T-helper 1 cell treated with Interleukin-12 subunit alpha and Interleukin-12 subunit beta and Interleukin-4 antibody, amounts not matched to agents 30 μg/mL and 1 μg/mL, for 36 hours (primary cell): ENCODE measurements at regions not wholly inside any gene's neighbourhood (a gene's known extent, or its start where the extent isn't known, plus 50 kb on each side); places are given as distances from the start of the nearest gene placed in this dataset.
"Not testable (repeated sequence)": the region's sequence is repeated elsewhere in the genome, so short reads cannot be mapped to it uniquely, and the experiment has no call there.

ENCODE experiments used
- H3K27ac Mint-ChIP-seq: one replicate; pipeline ENCODE4 v1.8.0; 2021; ENCODE audit warnings: mild to moderate bottlenecking, mixed read lengths
- H3K27me3 Mint-ChIP-seq: one replicate; pipeline ENCODE4 v1.8.0; 2021; ENCODE audit warnings: low read depth, mixed read lengths
- H3K36me3 Mint-ChIP-seq: one replicate; pipeline ENCODE4 v1.8.0; 2021; ENCODE audit warnings: low read depth, mixed read lengths
- H3K4me1 Mint-ChIP-seq: one replicate; pipeline ENCODE4 v1.8.0; 2021; ENCODE audit warnings: low read depth, mixed read lengths
- H3K4me3 Mint-ChIP-seq: one replicate; pipeline ENCODE4 v1.8.0; 2021; ENCODE audit warnings: mild to moderate bottlenecking, moderate library complexity, mixed read lengths
- H3K9me3 Mint-ChIP-seq: one replicate; pipeline ENCODE4 v1.8.0; 2021; ENCODE audit warnings: mixed read lengths

GRCh38 chr14:87020106-87020505 is 972.9 kb downstream of the GALC start:
- H3K4me3 Mint-ChIP-seq, H3K36me3 Mint-ChIP-seq, H3K27me3 Mint-ChIP-seq, H3K4me1 Mint-ChIP-seq, H3K9me3 Mint-ChIP-seq, H3K27ac Mint-ChIP-seq: not testable (repeated sequence)

DNA sequence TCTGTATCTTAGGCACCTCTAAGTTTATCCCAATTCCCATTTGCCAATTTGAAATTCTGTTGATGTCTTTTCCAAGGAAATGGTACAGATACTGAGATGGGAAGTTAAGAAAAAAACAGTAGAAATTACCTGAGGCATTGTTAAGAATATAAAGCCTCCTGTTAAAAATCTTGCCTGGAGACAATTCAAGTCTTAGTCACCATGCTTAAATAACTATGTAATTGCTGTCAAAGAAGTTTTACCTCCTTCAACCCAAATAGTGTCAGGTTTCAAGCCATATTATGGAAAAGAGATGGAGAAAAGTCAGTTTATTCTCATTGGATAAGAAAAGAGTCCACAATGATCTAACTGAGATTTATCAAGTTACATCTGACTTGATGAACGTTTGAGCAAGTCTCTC is 974.7 kb downstream of the GALC start:
- no peaks in the 10 kb centered on the region for H3K36me3 Mint-ChIP-seq
- H3K4me3 Mint-ChIP-seq: no peak overlapping the region
- H3K4me1 Mint-ChIP-seq: no peaks in the 10 kb centered on the region

GRCh38 chr14:87017335-87017734 is 975.6 kb downstream of the GALC start:
- Mint-ChIP-seq H3K9me3 (no peaks in the 10 kb centered on the region), H3K27me3 (no peaks in the 10 kb centered on the region), H3K27ac (no peak overlapping the region), H3K4me3 (no peak overlapping the region), H3K4me1 (no peaks in the 10 kb centered on the region), H3K36me3 (no peaks in the 10 kb centered on the region)

More for the DNA sequence above, 974.7 kb downstream of the GALC start:
- no peak overlapping the region for H3K27ac Mint-ChIP-seq
- no peaks in the 10 kb centered on the region for H3K27me3 Mint-ChIP-seq
- no peaks in the 10 kb centered on the region for H3K9me3 Mint-ChIP-seq

DNA sequence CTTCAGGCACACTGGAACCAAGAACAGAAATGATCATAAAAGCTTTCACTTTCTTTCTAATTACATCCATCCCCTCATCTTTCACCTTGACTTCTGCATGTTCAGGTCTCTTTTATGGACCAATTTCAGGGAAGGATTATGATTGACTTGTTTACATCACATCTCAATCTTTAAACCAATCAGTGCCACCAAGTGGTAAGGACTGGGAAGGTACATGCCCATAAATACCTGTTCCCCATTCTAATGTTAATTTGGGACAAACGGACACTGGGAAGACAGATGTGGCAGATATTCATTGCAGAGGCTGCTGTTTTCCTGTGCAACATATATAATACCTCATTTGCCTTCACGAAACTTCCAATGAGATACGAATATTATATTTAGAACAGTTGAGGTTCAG is 978.1 kb downstream of the GALC start:
- H3K4me3 Mint-ChIP-seq: no peak overlapping the region
- no peaks in the 10 kb centered on the region for H3K27me3 Mint-ChIP-seq

GRCh38 chr14:87013583-87013982 is 979.4 kb downstream of the GALC start:
- H3K27me3 Mint-ChIP-seq: no peaks in the 10 kb centered on the region
- H3K4me3 Mint-ChIP-seq: no peak overlapping the region
- H3K4me1 Mint-ChIP-seq: no peaks in the 10 kb centered on the region
- H3K36me3 Mint-ChIP-seq: no peaks in the 10 kb centered on the region
- no peaks in the 10 kb centered on the region for H3K9me3 Mint-ChIP-seq
- H3K27ac Mint-ChIP-seq: no peak overlapping the region

More for the DNA sequence above, 978.1 kb downstream of the GALC start:
- Mint-ChIP-seq H3K4me1 (no peaks in the 10 kb centered on the region), H3K36me3 (no peaks in the 10 kb centered on the region), H3K9me3 (no peaks in the 10 kb centered on the region), H3K27ac (no peak overlapping the region)

DNA sequence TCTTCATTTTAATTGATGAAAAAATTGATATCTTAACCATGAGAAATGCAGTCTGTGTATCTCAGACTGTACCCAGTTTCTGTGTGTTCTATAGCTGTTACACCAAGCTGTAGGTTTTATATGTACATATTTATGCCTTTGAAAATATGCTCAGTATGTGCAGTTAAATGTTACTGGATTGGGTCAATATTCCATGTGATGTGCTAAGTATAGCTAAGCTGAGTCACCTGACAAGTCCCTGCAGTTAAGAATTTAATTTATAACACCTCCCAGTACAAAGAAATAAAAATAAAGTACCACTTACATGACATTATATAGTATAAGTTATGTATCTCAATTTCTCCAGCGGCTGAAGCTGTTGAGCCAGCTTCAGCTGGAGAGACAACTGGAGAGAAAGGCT is 984.0 kb downstream of the GALC start:
- Mint-ChIP-seq H3K27ac (no peak overlapping the region), H3K4me3 (no peak overlapping the region), H3K36me3 (no peaks in the 10 kb centered on the region), H3K9me3 (peaks cover 4% of the 10 kb centered on the region), H3K27me3 (no peaks in the 10 kb centered on the region), H3K4me1 (no peaks in the 10 kb centered on the region)

GRCh38 chr14:87005280-87005679 is 987.7 kb downstream of the GALC start:
- no peak overlapping the region for H3K27ac Mint-ChIP-seq
- peaks cover 4% of the 10 kb centered on the region for H3K9me3 Mint-ChIP-seq
- H3K27me3 Mint-ChIP-seq: no peaks in the 10 kb centered on the region
- no peaks in the 10 kb centered on the region for H3K36me3 Mint-ChIP-seq
- no peaks in the 10 kb centered on the region for H3K4me1 Mint-ChIP-seq
- no peak overlapping the region for H3K4me3 Mint-ChIP-seq

- Mint-ChIP-seq H3K9me3 (peaks cover 1% of the 10 kb centered on the region), H3K36me3 (no peaks in the 10 kb centered on the region), H3K27ac (no peak overlapping the region), H3K4me3 (no peak overlapping the region), H3K4me1 (no peaks in the 10 kb centered on the region), H3K27me3 (no peaks in the 10 kb centered on the region)
Observed at GRCh38 chr14:87002776-87003175, 990.2 kb downstream of the GALC start.

DNA sequence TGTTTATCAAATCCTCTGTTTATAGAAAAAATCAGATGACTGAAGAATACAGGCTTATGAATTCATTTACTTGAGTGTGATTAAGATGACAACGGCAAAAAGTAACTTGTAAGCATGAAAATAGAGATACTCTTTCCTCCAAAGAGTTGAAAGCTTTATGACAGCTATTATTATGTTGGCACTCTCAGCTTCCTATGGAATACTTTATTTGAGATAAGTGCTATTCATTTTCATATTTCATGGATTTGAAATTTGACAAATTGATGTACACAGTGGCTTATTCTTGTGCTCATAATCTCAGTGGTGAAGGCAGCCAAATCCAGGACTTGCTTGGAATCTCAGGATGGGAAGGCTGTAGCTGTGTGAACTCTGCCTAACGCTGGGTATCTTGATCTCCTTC is 991.6 kb downstream of the GALC start:
- Mint-ChIP-seq H3K27ac (no peak overlapping the region), H3K4me1 (no peaks in the 10 kb centered on the region), H3K4me3 (no peak overlapping the region), H3K9me3 (no peaks in the 10 kb centered on the region), H3K36me3 (no peaks in the 10 kb centered on the region), H3K27me3 (no peaks in the 10 kb centered on the region)

- H3K9me3 Mint-ChIP-seq: no peaks in the 10 kb centered on the region
- no peaks in the 10 kb centered on the region for H3K27me3 Mint-ChIP-seq
- H3K27ac Mint-ChIP-seq: no peak overlapping the region
- no peaks in the 10 kb centered on the region for H3K4me1 Mint-ChIP-seq
- H3K36me3 Mint-ChIP-seq: no peaks in the 10 kb centered on the region
- no peak overlapping the region for H3K4me3 Mint-ChIP-seq
Observed at GRCh38 chr14:87000081-87000480, 992.9 kb downstream of the GALC start.

GRCh38 chr14:86999036-86999435 is 993.9 kb downstream of the GALC start:
- Mint-ChIP-seq H3K36me3 (no peaks in the 10 kb centered on the region), H3K4me3 (no peak overlapping the region), H3K27ac (no peak overlapping the region), H3K27me3 (no peaks in the 10 kb centered on the region), H3K9me3 (no peaks in the 10 kb centered on the region), H3K4me1 (no peaks in the 10 kb centered on the region)

DNA sequence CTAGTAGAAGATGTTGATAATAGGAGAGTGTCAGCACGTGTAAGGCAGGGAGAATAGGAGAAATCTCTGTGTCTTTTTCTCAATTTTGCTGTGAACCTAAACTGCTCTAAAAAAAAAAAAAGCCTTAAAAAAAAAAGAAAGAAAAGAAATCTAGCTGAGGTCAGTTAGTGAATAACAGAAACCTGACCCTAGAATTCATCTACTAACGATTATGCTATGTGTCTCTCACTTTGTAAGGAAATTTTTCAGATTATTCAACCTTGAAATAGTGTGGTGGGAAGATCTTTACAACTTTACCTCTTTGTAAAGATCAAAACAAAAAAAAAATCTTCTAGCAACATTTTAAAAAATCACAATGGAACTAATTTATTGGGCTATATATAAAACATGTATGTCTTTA is 995.7 kb downstream of the GALC start:
- Mint-ChIP-seq H3K4me1 (no peaks in the 10 kb centered on the region), H3K27me3 (no peaks in the 10 kb centered on the region), H3K36me3 (no peaks in the 10 kb centered on the region), H3K27ac (no peak overlapping the region), H3K9me3 (no peaks in the 10 kb centered on the region), H3K4me3 (no peak overlapping the region)

- Mint-ChIP-seq H3K4me1 (no peaks in the 10 kb centered on the region), H3K27me3 (no peaks in the 10 kb centered on the region), H3K9me3 (no peaks in the 10 kb centered on the region), H3K4me3 (no peak overlapping the region), H3K36me3 (no peaks in the 10 kb centered on the region), H3K27ac (no peak overlapping the region)
Observed at GRCh38 chr14:86990396-86990795, 1002.6 kb downstream of the GALC start.

GRCh38 chr14:86989285-86989684 is 1003.7 kb downstream of the GALC start:
- no peaks in the 10 kb centered on the region for H3K36me3 Mint-ChIP-seq
- no peaks in the 10 kb centered on the region for H3K4me1 Mint-ChIP-seq
- H3K27me3 Mint-ChIP-seq: no peaks in the 10 kb centered on the region
- no peak overlapping the region for H3K4me3 Mint-ChIP-seq
- no peaks in the 10 kb centered on the region for H3K9me3 Mint-ChIP-seq
- no peak overlapping the region for H3K27ac Mint-ChIP-seq

DNA sequence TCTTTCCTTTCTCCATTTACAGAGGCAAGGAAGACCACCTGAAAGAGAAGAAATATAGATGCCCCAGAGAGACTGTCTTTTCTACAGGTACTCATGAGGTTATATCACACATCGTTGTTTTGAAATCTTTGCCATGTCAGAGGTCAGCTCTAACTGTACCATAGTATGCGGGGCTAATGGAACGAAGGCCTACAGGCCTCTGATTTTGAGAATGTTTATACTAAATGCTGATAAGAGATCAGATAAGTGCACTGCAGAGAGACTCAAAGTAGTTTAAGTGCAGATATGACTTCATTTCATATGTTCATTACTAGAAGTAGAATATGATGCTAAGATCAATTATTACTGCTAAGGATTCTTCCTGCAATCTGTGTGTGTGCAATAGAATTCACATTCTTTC is 1005.0 kb downstream of the GALC start:
- H3K4me1 Mint-ChIP-seq: no peaks in the 10 kb centered on the region
- no peaks in the 10 kb centered on the region for H3K27me3 Mint-ChIP-seq
- H3K27ac Mint-ChIP-seq: no peak overlapping the region
- peaks cover 3% of the 10 kb centered on the region for H3K9me3 Mint-ChIP-seq
- H3K36me3 Mint-ChIP-seq: no peaks in the 10 kb centered on the region
- no peak overlapping the region for H3K4me3 Mint-ChIP-seq

DNA sequence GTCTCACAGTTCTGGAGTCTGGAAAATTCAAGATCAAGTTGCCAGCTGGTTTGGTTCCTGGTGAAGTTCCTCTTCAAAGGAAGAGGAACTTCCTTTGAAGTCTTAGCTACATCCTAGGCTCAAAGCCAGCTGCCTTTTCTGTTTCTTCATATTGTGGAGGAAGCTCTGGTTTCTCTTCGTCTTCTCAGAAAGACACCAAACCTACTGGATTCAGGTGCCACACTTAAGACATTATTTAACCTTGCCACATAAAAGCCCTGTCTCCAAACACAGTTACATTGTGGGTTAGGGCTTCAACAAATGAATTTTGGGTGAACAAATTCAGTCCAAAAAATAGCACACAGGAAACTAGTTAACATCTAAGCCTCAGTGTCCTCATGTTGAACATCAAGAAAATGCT is 1019.8 kb downstream of the GALC start:
- H3K4me3 Mint-ChIP-seq: no peak overlapping the region
- no peaks in the 10 kb centered on the region for H3K36me3 Mint-ChIP-seq
- H3K27ac Mint-ChIP-seq: no peak overlapping the region
- H3K27me3 Mint-ChIP-seq: no peaks in the 10 kb centered on the region
- H3K4me1 Mint-ChIP-seq: no peaks in the 10 kb centered on the region
- peaks cover 32% of the 10 kb centered on the region for H3K9me3 Mint-ChIP-seq
